Stimulated activated CD8-positive, alpha-beta memory T cell treated with anti-CD3 and anti-CD28 coated beads, Interleukin-12 subunit alpha, Interleukin-12 subunit beta, amount 100 ng/mL, for 24 hours (primary cell): ENCODE measurements at regions not wholly inside any gene's neighbourhood (a gene's known extent, or its start where the extent isn't known, plus 50 kb on each side); places are given as distances from the start of the nearest gene placed in this dataset.

ENCODE experiments used
- DNase-seq: peaks from one replicate; pipeline ENCODE4 v3.0.0-alpha.2; 2020; ENCODE audit errors: extremely low read depth

DNA sequence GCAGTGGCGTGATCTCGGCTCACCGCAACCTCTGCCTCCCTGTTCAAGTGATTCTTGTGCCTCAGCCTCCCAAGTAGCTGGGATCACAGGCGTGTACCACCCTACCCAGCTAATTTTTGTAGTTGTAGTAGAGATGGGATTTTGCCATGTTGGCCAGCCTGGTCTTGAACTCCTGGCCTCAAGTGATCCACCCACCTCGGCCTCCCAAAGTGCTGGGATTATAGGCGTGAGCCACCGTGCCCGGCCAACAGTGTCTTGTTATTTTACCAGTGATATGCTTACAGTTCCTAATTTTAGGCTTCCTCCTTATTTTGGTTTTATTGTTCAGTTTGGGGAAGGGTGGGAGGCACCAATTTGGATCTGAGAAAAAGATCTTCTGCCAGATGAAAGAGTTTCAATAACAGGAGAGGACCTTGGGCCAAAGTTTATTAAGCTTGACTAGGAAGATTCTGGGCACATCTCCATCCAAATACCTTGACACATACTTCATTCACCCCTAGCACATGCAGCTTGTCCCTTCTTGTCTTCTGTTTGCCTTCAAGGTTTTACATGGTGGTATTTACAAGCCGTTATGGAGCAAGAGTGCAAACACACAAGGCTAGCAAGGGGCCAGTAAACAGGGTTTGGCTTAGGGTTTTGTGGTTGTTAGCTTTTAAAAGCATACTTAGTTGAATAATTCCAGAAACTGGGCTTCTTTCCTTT lies 168.1 kb upstream of the DMRT1 start:
- no peak for DNase-seq

- DNase-seq, result no peak
Measured at GRCh38 chr9:673966-674526, 167.5 kb upstream of the DMRT1 start.

DNA sequence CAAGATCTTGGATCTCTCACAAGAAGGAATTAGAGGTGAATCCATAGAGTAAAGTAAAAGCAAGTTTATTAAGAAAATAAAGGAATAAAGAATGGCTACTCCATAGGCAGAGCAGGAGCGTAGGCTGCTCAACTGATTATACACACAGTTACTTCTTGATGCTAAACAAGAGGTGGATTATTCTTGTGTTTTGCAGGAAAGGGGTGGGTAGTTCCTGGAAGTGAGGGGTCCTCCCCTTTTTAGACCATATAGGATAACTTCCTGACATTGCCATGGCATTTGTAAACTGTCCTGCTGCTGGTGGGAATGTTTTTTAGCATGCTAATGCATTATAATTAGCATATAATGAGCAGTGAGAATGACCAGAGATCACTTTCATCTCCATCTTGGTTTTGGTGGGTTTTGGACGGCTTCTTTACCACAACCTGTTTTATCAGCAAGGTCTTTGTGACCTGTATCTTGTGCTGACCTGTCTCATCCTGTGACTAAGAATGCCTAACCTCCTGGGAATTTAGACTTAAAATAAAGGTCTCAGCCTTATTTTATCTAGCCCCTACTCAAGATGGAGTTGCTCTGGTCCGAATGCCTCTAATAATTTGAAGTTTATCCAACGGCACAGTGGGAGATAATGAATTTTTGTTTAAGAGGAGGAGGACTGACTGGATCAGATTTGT lies 165.7 kb upstream of the DMRT1 start:
- DNase-seq, result no peak

DNA sequence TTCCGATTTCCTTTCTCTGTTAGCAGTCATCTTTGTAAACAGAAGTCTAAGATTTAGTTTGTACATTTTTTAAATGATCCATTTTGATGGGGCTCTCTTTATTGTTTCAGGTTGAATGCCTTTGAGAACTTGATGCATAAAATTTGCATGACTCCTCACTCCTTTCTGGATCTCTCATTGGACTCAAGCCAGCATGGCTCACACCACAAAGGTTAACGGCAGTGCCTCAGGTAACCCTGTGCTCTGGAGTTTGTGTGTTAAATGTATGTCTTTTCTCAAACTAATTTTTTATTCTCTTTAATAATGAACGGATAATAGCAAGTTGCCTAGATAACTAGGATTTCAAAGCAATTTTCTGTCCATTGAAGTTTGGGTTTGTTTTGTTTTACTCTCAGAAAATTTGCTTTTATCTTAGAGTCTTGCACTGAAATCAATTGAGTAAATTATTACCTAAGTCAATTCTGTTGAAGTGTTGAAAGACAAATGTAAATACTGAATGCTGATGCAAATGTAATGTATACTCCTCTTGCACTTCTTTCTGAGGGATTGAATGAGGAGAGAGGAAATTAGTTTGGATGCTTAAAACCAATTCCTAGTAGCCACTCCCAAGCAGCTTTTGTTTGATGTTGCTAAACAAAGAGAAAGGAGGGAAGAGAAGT lies 164.6 kb upstream of the DMRT1 start:
- no peak for DNase-seq

DNA sequence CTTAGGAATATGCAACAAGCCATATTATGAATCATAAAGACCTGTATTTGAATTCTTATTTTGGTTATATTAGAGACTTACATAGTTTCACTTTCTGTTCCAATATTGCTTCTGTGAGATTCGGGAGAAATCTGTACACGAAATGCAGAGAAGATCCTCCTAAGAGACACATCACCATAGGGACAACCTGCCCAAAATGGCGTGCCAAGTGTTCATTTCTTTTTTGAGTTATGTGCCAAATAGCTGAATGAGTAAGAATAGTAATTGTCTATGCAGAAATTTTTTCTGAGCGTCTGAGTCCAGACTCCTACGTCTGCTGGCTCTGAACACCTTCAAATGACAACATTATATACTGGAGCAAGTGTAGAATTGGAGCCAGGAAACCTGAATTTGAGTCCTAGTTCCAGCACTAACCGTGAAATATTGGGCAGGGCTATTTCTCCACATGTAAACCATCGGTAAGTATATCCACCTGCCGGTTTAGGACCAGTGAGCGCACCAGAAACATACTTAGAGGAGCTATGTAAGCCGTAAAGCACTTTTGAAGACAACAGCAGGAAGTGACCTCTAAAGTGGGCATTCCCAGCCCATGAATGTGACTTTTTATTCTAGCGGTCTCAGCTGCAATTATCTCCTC lies 163.9 kb upstream of the DMRT1 start:
- no peak for DNase-seq

GRCh38 chr9:678897-679296 lies 162.6 kb upstream of the DMRT1 start:
- no peak for DNase-seq

DNA sequence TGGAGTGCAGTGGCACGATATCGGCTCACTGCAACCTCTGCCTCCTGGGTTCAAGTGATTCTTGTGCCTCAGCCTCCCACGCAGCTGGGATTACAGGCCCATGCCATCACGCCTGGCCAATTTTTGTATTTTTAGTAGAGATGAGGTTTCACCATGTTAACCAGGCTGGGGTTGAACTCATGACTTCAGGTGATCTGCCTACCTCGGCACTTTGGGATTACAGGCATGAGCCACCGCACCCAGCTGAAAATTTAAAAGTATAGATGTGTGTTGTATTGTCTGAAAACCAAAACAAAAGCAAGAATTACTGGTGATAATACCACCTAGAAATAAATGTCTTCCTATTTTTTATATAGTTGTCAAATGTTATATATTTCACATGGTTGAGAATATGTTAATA lies 162.0 kb upstream of the DMRT1 start:
- no peak for DNase-seq

DNA sequence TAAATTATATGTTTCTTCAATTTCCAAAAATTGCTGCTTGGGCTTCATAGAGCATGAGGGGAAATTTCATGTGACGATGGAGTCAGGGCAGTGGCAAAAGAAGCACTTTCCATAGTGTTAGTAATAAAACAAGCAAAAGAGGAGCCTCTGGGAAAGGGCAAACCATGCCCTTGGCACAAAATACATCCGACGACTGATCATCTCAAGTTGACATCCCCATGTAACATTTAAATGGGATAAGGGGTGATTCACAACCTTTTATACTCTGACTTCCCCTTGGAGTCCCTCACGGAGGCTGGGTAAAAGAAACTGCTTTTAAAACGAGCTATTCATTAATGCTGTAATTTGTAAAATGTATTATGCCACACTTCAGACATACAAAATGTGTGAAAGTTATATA lies 161.4 kb upstream of the DMRT1 start:
- no peak for DNase-seq

- DNase-seq, result no peak
Measured at GRCh38 chr9:682633-683508, 158.6 kb upstream of the DMRT1 start.

DNA sequence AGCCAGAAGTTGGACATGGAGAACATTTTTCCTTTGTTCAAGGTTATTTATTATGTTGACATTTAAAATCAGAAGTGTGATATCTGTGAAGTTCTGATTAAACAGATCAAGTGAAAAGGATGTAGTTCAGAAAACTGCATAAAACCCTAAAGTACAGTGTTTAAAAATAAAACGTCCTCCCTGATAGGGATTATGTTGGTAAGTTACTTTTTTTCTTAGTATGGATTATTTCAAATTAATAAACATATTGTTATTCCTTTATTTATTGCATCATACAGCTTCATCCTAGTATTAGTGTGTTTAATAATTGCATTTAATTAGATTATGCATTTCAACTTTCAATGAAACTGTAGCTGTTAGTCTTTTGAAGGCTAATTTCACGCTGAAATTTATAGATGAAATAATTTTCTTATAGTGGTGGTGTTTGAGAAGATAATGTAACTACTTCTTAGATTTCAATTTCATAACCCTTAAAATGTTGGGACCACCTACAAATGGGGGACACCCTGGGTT lies 157.9 kb upstream of the DMRT1 start:
- DNase-seq, result no peak

DNA sequence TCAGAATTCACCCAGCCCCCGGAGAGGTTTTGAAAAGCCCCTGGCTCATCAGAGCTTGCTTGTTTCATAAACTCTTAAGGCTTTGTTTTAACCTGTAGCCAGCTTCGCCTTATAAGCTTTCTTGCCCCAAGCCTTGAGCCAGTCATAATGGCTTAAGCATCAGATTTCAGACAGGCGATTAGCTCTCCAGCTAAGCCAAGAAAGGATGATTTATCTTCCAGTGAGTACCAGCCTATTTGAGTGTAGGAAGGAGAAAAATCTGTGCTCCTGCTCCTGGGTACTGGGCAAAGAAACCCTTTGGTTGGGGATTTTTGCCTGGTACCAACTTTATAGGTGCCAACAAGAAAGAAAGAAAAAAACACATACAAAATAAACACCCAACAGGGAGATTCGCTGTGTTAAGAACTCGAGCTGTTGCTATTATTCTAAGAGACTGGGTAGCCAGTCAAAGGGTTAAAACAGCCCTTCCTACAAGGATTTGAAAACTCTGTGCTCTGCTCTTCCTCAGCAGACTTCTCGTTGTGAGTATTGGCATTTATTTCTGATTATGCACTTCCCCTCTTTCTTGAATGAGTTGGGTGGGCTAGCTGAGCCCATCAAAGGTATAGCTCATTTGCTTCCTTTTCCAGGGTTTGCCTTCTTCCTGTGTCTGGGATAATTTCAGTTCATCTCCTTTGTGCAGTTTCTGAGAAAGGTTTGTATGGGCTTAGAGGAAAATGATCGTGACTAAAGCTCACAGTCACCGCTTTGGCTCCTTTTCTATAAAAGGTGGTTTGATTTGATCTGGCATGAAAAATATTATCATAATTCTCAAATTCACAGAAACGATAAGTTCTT lies 157.2 kb upstream of the DMRT1 start:
- no peak for DNase-seq

- DNase-seq, result no peak
Measured at GRCh38 chr9:684941-685340, 156.6 kb upstream of the DMRT1 start.

DNA sequence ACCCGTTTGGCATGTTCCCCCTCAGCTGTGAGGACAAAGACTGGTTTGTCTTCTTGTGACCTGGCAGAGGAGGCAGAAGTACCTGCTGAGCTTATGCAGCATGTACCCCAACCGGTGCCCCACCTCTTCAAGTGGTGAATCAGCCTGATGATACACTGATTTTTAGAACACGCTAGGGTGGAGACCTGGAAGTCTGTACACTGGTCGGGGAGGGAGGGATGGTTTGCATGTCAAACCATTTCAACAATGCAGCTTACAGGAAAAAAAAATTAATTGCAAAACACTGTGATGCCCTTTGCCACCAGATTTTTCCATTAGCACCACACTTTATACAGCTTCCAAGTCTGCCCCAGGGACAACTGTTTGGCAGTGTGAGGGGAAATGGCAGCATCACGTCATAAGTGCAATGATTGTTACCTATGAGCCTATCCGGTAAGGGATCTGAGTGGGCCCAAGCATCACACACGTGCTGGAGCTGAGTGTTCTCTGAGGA lies 155.1 kb upstream of the DMRT1 start:
- no peak for DNase-seq

GRCh38 chr9:687034-687785 lies 154.3 kb upstream of the DMRT1 start:
- no peak for DNase-seq

- DNase-seq, result no peak
Measured at GRCh38 chr9:687994-688393, 153.5 kb upstream of the DMRT1 start.

DNA sequence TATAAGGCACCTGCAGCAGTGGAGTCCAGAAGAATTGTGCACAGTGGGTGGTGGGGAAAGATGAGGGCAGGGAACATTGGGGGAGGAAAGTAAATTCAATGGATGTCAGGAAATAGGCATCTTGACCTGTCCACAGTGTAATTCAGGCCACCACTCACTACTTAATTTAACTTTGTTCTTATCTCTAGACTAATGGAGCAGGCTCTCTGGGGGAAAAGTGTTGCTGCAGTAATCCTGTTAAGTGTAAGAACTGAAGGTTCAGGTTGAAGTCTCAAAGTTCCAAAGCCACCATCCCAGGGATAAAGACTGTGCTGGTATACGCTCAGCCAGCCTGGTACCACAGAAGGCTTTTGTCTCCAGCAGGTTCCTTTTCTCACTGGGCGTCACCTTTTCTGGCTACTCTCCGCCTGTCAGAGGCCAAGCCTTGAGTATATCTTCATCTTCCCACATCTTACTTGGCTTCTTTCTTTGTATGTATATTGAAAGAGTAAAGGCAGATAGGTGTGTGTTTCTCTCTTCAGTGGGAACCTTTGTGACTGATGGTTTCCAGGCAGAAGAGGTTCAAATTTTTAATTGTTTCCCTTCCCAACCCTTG lies 150.9 kb upstream of the DMRT1 start:
- DNase-seq, result no peak

DNA sequence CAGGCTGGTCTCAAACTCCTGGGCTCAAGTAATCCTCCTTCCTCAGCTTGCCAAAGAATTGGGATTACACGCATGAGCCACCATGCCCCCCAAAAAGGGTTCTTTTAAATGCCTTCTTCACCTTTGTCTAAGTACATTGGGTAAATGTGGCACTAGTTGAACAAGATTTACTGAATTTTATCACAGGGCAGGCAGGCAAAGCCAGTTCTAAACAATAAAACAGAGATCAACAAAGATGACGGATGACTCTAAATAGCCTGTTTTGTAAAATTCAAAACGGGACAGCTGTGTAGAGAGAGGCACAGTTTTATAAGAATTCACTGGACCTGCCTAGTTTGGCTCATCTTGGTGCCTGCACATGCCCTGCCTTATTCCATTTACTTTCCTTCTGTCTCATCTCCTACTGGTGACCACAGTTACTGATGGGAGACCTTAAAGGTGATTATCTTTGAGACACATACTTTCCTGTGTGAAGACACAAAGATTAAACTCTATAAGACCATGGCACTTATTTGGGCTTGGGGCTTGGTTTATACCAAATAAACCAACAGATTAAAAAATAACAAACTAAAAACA lies 149.6 kb upstream of the DMRT1 start:
- no peak for DNase-seq

- DNase-seq, result no peak
Measured at GRCh38 chr9:692636-693129, 148.8 kb upstream of the DMRT1 start.
